SH-SY5Y (cell line): ENCODE measurements at regions not wholly inside any gene's neighbourhood (a gene's known extent, or its start where the extent isn't known, plus 50 kb on each side); places are given as distances from the start of the nearest gene placed in this dataset.

Experiments used
- GATA2 ChIP-seq: IDR thresholded peaks from 2 replicates; pipeline ENCODE4 v1.6.1; 2011; ENCODE audit warnings: mild to moderate bottlenecking, low read depth, low read length
- GATA3 ChIP-seq: IDR thresholded peaks from 2 replicates; pipeline ENCODE4 v1.6.1; 2011; ENCODE audit warnings: low read depth, mild to moderate bottlenecking, low read length, moderate library complexity

DNA sequence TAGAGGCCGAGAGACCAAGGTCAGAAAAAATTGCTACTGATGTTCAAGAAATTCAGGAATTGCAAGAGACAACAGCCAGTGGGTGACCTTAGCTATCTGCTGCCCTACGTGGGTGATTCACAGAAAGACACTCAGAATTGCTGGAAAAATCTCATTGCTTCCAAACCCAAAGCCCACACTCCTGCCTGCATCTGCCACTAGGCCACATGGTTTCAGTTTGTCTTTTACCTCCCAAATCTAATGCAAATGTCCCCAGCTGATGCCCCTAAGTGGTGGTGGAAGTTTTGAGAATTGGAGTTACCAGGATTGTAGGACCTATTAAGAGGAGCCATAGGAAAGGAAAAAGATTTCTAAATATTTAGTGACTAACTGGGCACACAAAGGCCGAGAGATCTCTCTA is 341.5 kb upstream of the CHRM3 start:
- TF ChIP-seq GATA2 (no peak), GATA3 (no peak)
